Choroid plexus epithelial cell (primary cell): ENCODE measurements at regions not wholly inside any gene's neighbourhood (a gene's known extent, or its start where the extent isn't known, plus 50 kb on each side); places are given as distances from the start of the nearest gene placed in this dataset.

Experiments used
- DNase-seq: peaks from one replicate; pipeline ENCODE4 v3.0.0-alpha.2; 2010; ENCODE audit warnings: low read depth
- H3K4me3 ChIP-seq: 2 replicates; pipeline ENCODE4 v1.5.1; 2011; ENCODE audit warnings: low read depth, mild to moderate bottlenecking, control low read depth, low read length, moderate library complexity
- CTCF ChIP-seq: conservative IDR thresholded peaks from 2 replicates; pipeline ENCODE4 v1.5.1; 2011; ENCODE audit warnings: low read depth, mild to moderate bottlenecking, control low read depth, inconsistent platforms, low read length, moderate library complexity

GRCh38 chr2:145047554-145047953 lies 527.6 kb upstream of the ZEB2 start:
- no peak for DNase-seq
- no peak for TF ChIP-seq CTCF
- H3K4me3 ChIP-seq = no peak overlapping the region

GRCh38 chr2:145044491-145044890 lies 524.6 kb upstream of the ZEB2 start:
- DNase-seq = no peak
- no peak for TF ChIP-seq CTCF
- H3K4me3 ChIP-seq = no peak overlapping the region

- H3K4me3 ChIP-seq = no peak overlapping the region
- DNase-seq = no peak
- TF ChIP-seq CTCF = no peak
Measured at GRCh38 chr2:145043399-145043834, 523.5 kb upstream of the ZEB2 start.

- TF ChIP-seq CTCF = no peak
- no peak for DNase-seq
Measured at GRCh38 chr2:145041706-145042105, 521.8 kb upstream of the ZEB2 start.

GRCh38 chr2:145040433-145040832 lies 520.5 kb upstream of the ZEB2 start:
- DNase-seq = peak; percentile 62
- no peak for TF ChIP-seq CTCF

More at GRCh38 chr2:145041706-145042105, 521.8 kb upstream of the ZEB2 start:
- no peak overlapping the region for H3K4me3 ChIP-seq

GRCh38 chr2:145038041-145038525 lies 518.2 kb upstream of the ZEB2 start:
- H3K4me3 ChIP-seq = no peak overlapping the region
- TF ChIP-seq CTCF = no peak
- DNase-seq = peak; percentile 48

More at GRCh38 chr2:145040433-145040832, 520.5 kb upstream of the ZEB2 start:
- H3K4me3 ChIP-seq = no peak overlapping the region

GRCh38 chr2:145036421-145037011 lies 516.6 kb upstream of the ZEB2 start:
- DNase-seq = peak; percentile 67
- TF ChIP-seq CTCF = no peak
- H3K4me3 ChIP-seq = no peak overlapping the region
